H9 (cell line): ENCODE measurements at regions not wholly inside any gene's neighbourhood (a gene's known extent, or its start where the extent isn't known, plus 50 kb on each side); places are given as distances from the start of the nearest gene placed in this dataset.

Experiments
- DNase-seq: peaks from one replicate; pipeline ENCODE4 v3.0.0-alpha.2; 2017
- H2AFZ ChIP-seq: one replicate; pipeline ENCODE4 v1.6.1; 2013; ENCODE audit warnings: mild to moderate bottlenecking, low read length, control low read depth, moderate library complexity
- H2AK5ac ChIP-seq: 2 replicates; pipeline ENCODE4 v1.6.1; 2013; ENCODE audit warnings: low read length, control low read depth, mixed read lengths; ENCODE audit not compliant: insufficient read length
- H2BK120ac ChIP-seq: one replicate; pipeline ENCODE4 v1.6.1; 2013; ENCODE audit warnings: low read depth, mild to moderate bottlenecking, low read length, control low read depth, inconsistent platforms; ENCODE audit not compliant: poor library complexity, severe bottlenecking
- H2BK12ac ChIP-seq: 2 replicates; pipeline ENCODE4 v1.6.1; 2013; ENCODE audit warnings: low read length, control low read depth, mixed read lengths, low read depth; ENCODE audit not compliant: insufficient read length
- H2BK15ac ChIP-seq: 2 replicates; pipeline ENCODE4 v1.6.1; 2013; ENCODE audit warnings: low read depth, low read length, control low read depth
- H2BK20ac ChIP-seq: one replicate; pipeline ENCODE4 v1.6.1; 2013; ENCODE audit warnings: low read depth, mild to moderate bottlenecking, low read length, control low read depth, inconsistent platforms; ENCODE audit not compliant: poor library complexity, severe bottlenecking
- H2BK5ac ChIP-seq: 2 replicates; pipeline ENCODE4 v1.6.1; 2013; ENCODE audit warnings: low read length, control low read depth, mixed read lengths; ENCODE audit not compliant: insufficient read length
- H3K14ac ChIP-seq: 2 replicates; pipeline ENCODE4 v1.6.1; 2013; ENCODE audit warnings: low read length, control low read depth; ENCODE audit not compliant: insufficient read depth
- H3K18ac ChIP-seq: 2 replicates; pipeline ENCODE4 v1.6.1; 2013; ENCODE audit warnings: low read depth, mild to moderate bottlenecking, mixed read lengths, low read length, control low read depth; ENCODE audit not compliant: insufficient read length
- H3K23ac ChIP-seq: 2 replicates; pipeline ENCODE4 v1.6.1; 2013; ENCODE audit warnings: low read length, control low read depth, mixed read lengths, low read depth; ENCODE audit not compliant: insufficient read length
- H3K23me2 ChIP-seq: 2 replicates; pipeline ENCODE4 v1.6.1; 2013; ENCODE audit warnings: low read depth, mild to moderate bottlenecking, mixed read lengths, low read length, control low read depth; ENCODE audit not compliant: insufficient read length, poor library complexity, severe bottlenecking
- H3K27ac ChIP-seq: 2 replicates; pipeline ENCODE4 v1.5.1; 2013; ENCODE audit warnings: low read length, control low read depth, mixed read lengths, low read depth; ENCODE audit not compliant: insufficient read length
- H3K27me3 ChIP-seq: 2 replicates; pipeline ENCODE4 v1.6.1; 2013; ENCODE audit warnings: low read length, control low read depth, inconsistent platforms; ENCODE audit not compliant: insufficient read depth
- H3K4ac ChIP-seq: 2 replicates; pipeline ENCODE4 v1.6.1; 2013; ENCODE audit warnings: low read depth, mild to moderate bottlenecking, control low read depth, inconsistent platforms, low read length, moderate library complexity
- H3K4me1 ChIP-seq: 2 replicates; pipeline ENCODE4 v1.6.1; 2013; ENCODE audit warnings: low read length, control low read depth, inconsistent platforms; ENCODE audit not compliant: insufficient read depth
- H3K4me2 ChIP-seq: 2 replicates; pipeline ENCODE4 v1.6.1; 2013; ENCODE audit warnings: low read length, control low read depth, mixed read lengths; ENCODE audit not compliant: insufficient read length, insufficient read depth
- H3K56ac ChIP-seq: 2 replicates; pipeline ENCODE4 v1.6.1; 2013; ENCODE audit warnings: low read depth, mild to moderate bottlenecking, mixed read lengths, low read length, control low read depth; ENCODE audit not compliant: insufficient read length
- H3K79me1 ChIP-seq: 2 replicates; pipeline ENCODE4 v1.6.1; 2013; ENCODE audit warnings: low read depth, mild to moderate bottlenecking, moderate library complexity, low read length, control low read depth, inconsistent platforms; ENCODE audit not compliant: insufficient read depth, poor library complexity, severe bottlenecking
- H3K79me2 ChIP-seq: 2 replicates; pipeline ENCODE4 v1.6.1; 2013; ENCODE audit warnings: low read length, control low read depth, inconsistent platforms; ENCODE audit not compliant: insufficient read depth
- H3K9ac ChIP-seq: 2 replicates; pipeline ENCODE4 v1.6.1; 2013; ENCODE audit warnings: low read length, control low read depth, mixed read lengths; ENCODE audit not compliant: insufficient read length; ENCODE audit errors: extremely low read depth
- H3K9me3 ChIP-seq: one replicate; pipeline ENCODE4 v1.6.1; 2013; ENCODE audit warnings: low read depth, low read length, inconsistent platforms; ENCODE audit not compliant: control insufficient read depth
- H3T11ph ChIP-seq: one replicate; pipeline ENCODE4 v1.6.1; 2013; ENCODE audit warnings: mild to moderate bottlenecking, low read length, control low read depth, inconsistent platforms
- H4K20me1 ChIP-seq: one replicate; pipeline ENCODE4 v1.6.1; 2013; ENCODE audit not compliant: control insufficient read depth, insufficient read length, insufficient read depth
- H4K5ac ChIP-seq: 2 replicates; pipeline ENCODE4 v1.6.1; 2013; ENCODE audit warnings: low read depth, mild to moderate bottlenecking, mixed read lengths, low read length, control low read depth; ENCODE audit not compliant: insufficient read length
- H4K8ac ChIP-seq: replicated peaks from 2 replicates; pipeline ENCODE4 v1.6.1; 2013; ENCODE audit warnings: low read length, control low read depth, mixed read lengths, low read depth; ENCODE audit not compliant: insufficient read length
- H4K91ac ChIP-seq: 2 replicates; pipeline ENCODE4 v1.6.1; 2013; ENCODE audit warnings: low read depth, mild to moderate bottlenecking, moderate library complexity, mixed read lengths, low read length, control low read depth; ENCODE audit not compliant: insufficient read length
- H3K27ac Mint-ChIP-seq, 3 experiments: 2 replicates in 2 of 3; 3 replicates in 1 of 3; pipeline ENCODE4 v1.8.0; 2020 to 2021; ENCODE audit warnings: mixed read lengths in 3 of 3, mild to moderate bottlenecking in 1 of 3, moderate library complexity in 1 of 3
- H3K27me3 Mint-ChIP-seq: 2 replicates; pipeline ENCODE4 v1.8.0; 2021; ENCODE audit warnings: low read depth, mild to moderate bottlenecking, moderate library complexity, mixed read lengths
- H3K36me3 Mint-ChIP-seq, 3 experiments: 2 replicates in 2 of 3; 3 replicates in 1 of 3; pipeline ENCODE4 v1.8.0; 2020 to 2021; ENCODE audit warnings: low read depth in 3 of 3, mixed read lengths in 3 of 3; ENCODE audit not compliant: insufficient read depth in 1 of 3
- H3K4me1 Mint-ChIP-seq, 2 experiments: 2 replicates each; pipeline ENCODE4 v1.8.0; 2020; ENCODE audit warnings: mixed read lengths in 2 of 2
- H3K4me3 Mint-ChIP-seq, 2 experiments: 2 replicates in 1 of 2; 3 replicates in 1 of 2; pipeline ENCODE4 v1.8.0; 2020 to 2021; ENCODE audit warnings: mild to moderate bottlenecking in 2 of 2, mixed read lengths in 2 of 2, moderate library complexity in 1 of 2
- H3K9me3 Mint-ChIP-seq, 2 experiments: 2 replicates in 1 of 2; 3 replicates in 1 of 2; pipeline ENCODE4 v1.8.0; 2020; ENCODE audit warnings: mild to moderate bottlenecking in 2 of 2, mixed read lengths in 2 of 2, moderate library complexity in 1 of 2
- CTCF ChIP-seq: fragments of 200-600 bp; sonication (generic); conservative IDR thresholded peaks from 3 replicates; pipeline ENCODE4 v1.8.0; 2021; ENCODE audit warnings: antibody characterized with exemption, mild to moderate bottlenecking
- WGBS: extraction: QIAGEN DNeasy Blood & Tissue Kit; methylation state at CpG from one replicate; pipeline ENCODE4 v1.1.7; 2013; ENCODE audit warnings: missing lambda C conversion rate, low lambda C conversion rate, mixed read lengths; ENCODE audit not compliant: insufficient read length; ENCODE audit errors: extremely low coverage; 5-methylcytosine and 5-hydroxymethylcytosine counted together

- Histone ChIP-seq H2BK15ac (no peak overlapping the region), H2AK5ac (no peak overlapping the region), H3K27ac (no peak overlapping the region), H2BK120ac (no peak overlapping the region), H3K18ac (no peak overlapping the region), H3K79me2 (no peaks in the 10 kb centered on the region), H2AFZ (no peak overlapping the region), H3T11ph (no peak overlapping the region), H4K91ac (no peak overlapping the region), H4K5ac (no peak overlapping the region), H3K27me3 (no peaks in the 10 kb centered on the region), H3K4ac (no peak overlapping the region), H2BK5ac (no peak overlapping the region), H2BK12ac (no peak overlapping the region), H3K23ac (no peak overlapping the region), H3K4me2 (no peak overlapping the region), H3K14ac (no peak overlapping the region), H4K8ac (no peak overlapping the region), H3K56ac (no peak overlapping the region), H4K20me1 (no peaks in the 10 kb centered on the region), H3K23me2 (no peaks in the 10 kb centered on the region), H3K9me3 (no peaks in the 10 kb centered on the region), H3K79me1 (no peaks in the 10 kb centered on the region), H3K4me1 (no peaks in the 10 kb centered on the region), H3K9ac (no peak overlapping the region), H2BK20ac (no peak overlapping the region)
- Mint-ChIP-seq H3K36me3 (no peaks in the 10 kb centered on the region), H3K27ac (no peak overlapping the region), H3K27me3 (no peaks in the 10 kb centered on the region), H3K4me3 (no peak overlapping the region), H3K4me1 (no peaks in the 10 kb centered on the region), H3K9me3 (no peaks in the 10 kb centered on the region; a peak in 1 of 5 replicates)
- DNase-seq: no peak
- no peak for TF ChIP-seq CTCF
- no CpG with 5 or more reads among the region's 1 CpG for WGBS
Observed at GRCh38 chr6:11339380-11339779, 106.9 kb upstream of the NEDD9 start.
